CD4-positive, alpha-beta T cell treated with Interleukin-15 for 1 hour (primary cell): ENCODE measurements at regions not wholly inside any gene's neighbourhood (a gene's known extent, or its start where the extent isn't known, plus 50 kb on each side); places are given as distances from the start of the nearest gene placed in this dataset.
"Not testable (repeated sequence)": the region's sequence is repeated elsewhere in the genome, so short reads cannot be mapped to it uniquely, and the experiment has no call there.

ENCODE experiments used
- DNase-seq: peaks from one replicate; pipeline ENCODE4 v3.0.0-alpha.2; 2020

- no peak for DNase-seq
Measured at GRCh38 chr18:38752430-38752829, 1186.8 kb upstream of the CELF4 start.

- no peak for DNase-seq
Measured at GRCh38 chr18:38751898-38752297, 1186.3 kb upstream of the CELF4 start.

GRCh38 chr18:38751211-38751610 lies 1185.6 kb upstream of the CELF4 start:
- no peak for DNase-seq

GRCh38 chr18:38750751-38751150 lies 1185.2 kb upstream of the CELF4 start:
- DNase-seq: no peak

- no peak for DNase-seq
Measured at GRCh38 chr18:38747153-38747552, 1181.6 kb upstream of the CELF4 start.

- not testable (repeated sequence) for DNase-seq
Measured at GRCh38 chr18:38720181-38720580, 1154.6 kb upstream of the CELF4 start.

GRCh38 chr18:38718365-38718901 lies 1152.8 kb upstream of the CELF4 start:
- no peak for DNase-seq

- DNase-seq: no peak
Measured at GRCh38 chr18:38709122-38709521, 1143.5 kb upstream of the CELF4 start.

GRCh38 chr18:38706373-38706772 lies 1140.8 kb upstream of the CELF4 start:
- no peak for DNase-seq

- no peak for DNase-seq
Measured at GRCh38 chr18:38698088-38698487, 1132.5 kb upstream of the CELF4 start.

- DNase-seq: no peak
Measured at GRCh38 chr18:38695559-38696280, 1130.1 kb upstream of the CELF4 start.

- no peak for DNase-seq
Measured at GRCh38 chr18:38693104-38693503, 1127.5 kb upstream of the CELF4 start.

GRCh38 chr18:38690626-38691025 lies 1125.0 kb upstream of the CELF4 start:
- no peak for DNase-seq

- no peak for DNase-seq
Measured at GRCh38 chr18:38688416-38688815, 1122.8 kb upstream of the CELF4 start.

GRCh38 chr18:38670486-38670885 lies 1104.9 kb upstream of the CELF4 start:
- no peak for DNase-seq

GRCh38 chr18:38664929-38665328 lies 1099.3 kb upstream of the CELF4 start:
- no peak for DNase-seq

- DNase-seq: no peak
Measured at GRCh38 chr18:38663682-38664081, 1098.1 kb upstream of the CELF4 start.

GRCh38 chr18:38663270-38663669 lies 1097.7 kb upstream of the CELF4 start:
- DNase-seq: no peak

GRCh38 chr18:38654946-38655345 lies 1089.3 kb upstream of the CELF4 start:
- DNase-seq: no peak

GRCh38 chr18:38651736-38652135 lies 1086.1 kb upstream of the CELF4 start:
- DNase-seq: no peak

GRCh38 chr18:38648179-38648578 lies 1082.6 kb upstream of the CELF4 start:
- no peak for DNase-seq

- no peak for DNase-seq
Measured at GRCh38 chr18:38646296-38646695, 1080.7 kb upstream of the CELF4 start.

GRCh38 chr18:38644875-38645641 lies 1079.5 kb upstream of the CELF4 start:
- no peak for DNase-seq

- DNase-seq: no peak
Measured at GRCh38 chr18:38642711-38643110, 1077.1 kb upstream of the CELF4 start.
